ENCODE measurements at regions not wholly inside any gene's neighbourhood (a gene's known extent, or its start where the extent isn't known, plus 50 kb on each side); places are given as distances from the start of the nearest gene placed in this dataset.
"Not testable (repeated sequence)": the region's sequence is repeated elsewhere in the genome, so short reads cannot be mapped to it uniquely, and the experiment has no call there.

GRCh38 chr6:119974430-119975159 is 625.0 kb upstream of the MAN1A1 start:
- DNase-seq (ENCODE audit: low read depth in 1 of 2, low spot score in 1 of 2) = no peak

- no peak for DNase-seq (ENCODE audit: low read depth in 1 of 2, low spot score in 1 of 2)
These were observed 616.9 kb upstream of the MAN1A1 start for GRCh38 chr6:119966484-119966883.

- no peak for DNase-seq (ENCODE audit: low read depth in 1 of 2, low spot score in 1 of 2)
These were observed 616.3 kb upstream of the MAN1A1 start for GRCh38 chr6:119965900-119966299.

GRCh38 chr6:119965008-119965407 is 615.4 kb upstream of the MAN1A1 start:
- no peak for DNase-seq (ENCODE audit: low read depth in 1 of 2, low spot score in 1 of 2)

GRCh38 chr6:119962505-119962904 is 612.9 kb upstream of the MAN1A1 start:
- no peak for DNase-seq (ENCODE audit: low read depth in 1 of 2, low spot score in 1 of 2)

GRCh38 chr6:119961450-119961849 is 611.9 kb upstream of the MAN1A1 start:
- DNase-seq (ENCODE audit: low read depth in 1 of 2, low spot score in 1 of 2) = no peak

- no peak for DNase-seq (ENCODE audit: low read depth in 1 of 2, low spot score in 1 of 2)
These were observed 610.9 kb upstream of the MAN1A1 start for GRCh38 chr6:119960456-119960855.

GRCh38 chr6:119960036-119960435 is 610.5 kb upstream of the MAN1A1 start:
- DNase-seq (ENCODE audit: low read depth in 1 of 2, low spot score in 1 of 2) = no peak

GRCh38 chr6:119957195-119957594 is 607.6 kb upstream of the MAN1A1 start:
- DNase-seq (ENCODE audit: low read depth in 1 of 2, low spot score in 1 of 2) = no peak

- no peak for DNase-seq (ENCODE audit: low read depth in 1 of 2, low spot score in 1 of 2)
These were observed 603.1 kb upstream of the MAN1A1 start for GRCh38 chr6:119952696-119953095.

GRCh38 chr6:119950681-119951080 is 601.1 kb upstream of the MAN1A1 start:
- DNase-seq (ENCODE audit: low read depth in 1 of 2, low spot score in 1 of 2) = no peak

- no peak for DNase-seq (ENCODE audit: low read depth in 1 of 2, low spot score in 1 of 2)
These were observed 592.7 kb upstream of the MAN1A1 start for GRCh38 chr6:119942078-119942752.

- DNase-seq (ENCODE audit: low read depth in 1 of 2, low spot score in 1 of 2) = no peak
These were observed 589.2 kb upstream of the MAN1A1 start for GRCh38 chr6:119938752-119939151.

- no peak for DNase-seq (ENCODE audit: low read depth in 1 of 2, low spot score in 1 of 2)
These were observed 585.3 kb upstream of the MAN1A1 start for GRCh38 chr6:119934816-119935215.

GRCh38 chr6:119929121-119929520 is 579.6 kb upstream of the MAN1A1 start:
- DNase-seq (ENCODE audit: low read depth in 1 of 2, low spot score in 1 of 2) = no peak

- DNase-seq (ENCODE audit: low read depth in 1 of 2, low spot score in 1 of 2) = not testable (repeated sequence)
These were observed 575.3 kb upstream of the MAN1A1 start for GRCh38 chr6:119924888-119925287.

- no peak for DNase-seq (ENCODE audit: low read depth in 1 of 2, low spot score in 1 of 2)
These were observed 573.3 kb upstream of the MAN1A1 start for GRCh38 chr6:119922814-119923213.

GRCh38 chr6:119921491-119922010 is 572.0 kb upstream of the MAN1A1 start:
- DNase-seq (ENCODE audit: low read depth in 1 of 2, low spot score in 1 of 2) = no peak

GRCh38 chr6:119917186-119917585 is 567.6 kb upstream of the MAN1A1 start:
- no peak for DNase-seq (ENCODE audit: low read depth in 1 of 2, low spot score in 1 of 2)

- no peak for DNase-seq (ENCODE audit: low read depth in 1 of 2, low spot score in 1 of 2)
These were observed 566.4 kb upstream of the MAN1A1 start for GRCh38 chr6:119915971-119916370.

- no peak for DNase-seq (ENCODE audit: low read depth in 1 of 2, low spot score in 1 of 2)
These were observed 558.6 kb upstream of the MAN1A1 start for GRCh38 chr6:119908157-119908556.

- DNase-seq (ENCODE audit: low read depth in 1 of 2, low spot score in 1 of 2) = no peak
These were observed 553.1 kb upstream of the MAN1A1 start for GRCh38 chr6:119902681-119903080.

GRCh38 chr6:119896806-119897205 is 547.2 kb upstream of the MAN1A1 start:
- DNase-seq (ENCODE audit: low read depth in 1 of 2, low spot score in 1 of 2) = no peak
